HL-60 (cell line): ENCODE measurements at regions not wholly inside any gene's neighbourhood (a gene's known extent, or its start where the extent isn't known, plus 50 kb on each side); places are given as distances from the start of the nearest gene placed in this dataset.
"Not testable (repeated sequence)": the region's sequence is repeated elsewhere in the genome, so short reads cannot be mapped to it uniquely, and the experiment has no call there.

Source experiments
- CTCF ChIP-seq: IDR thresholded peaks from one replicate; pipeline ENCODE4 v1.5.1; 2011; ENCODE audit warnings: low read length, control low read depth, inconsistent platforms; ENCODE audit not compliant: insufficient read depth
- POLR2AphosphoS5 ChIP-seq: IDR thresholded peaks from 2 replicates; pipeline ENCODE4 v1.6.1; 2012; ENCODE audit warnings: low read depth

- TF ChIP-seq POLR2AphosphoS5, CTCF: not testable (repeated sequence)
Observed at GRCh38 chr9:63899637-63900190, 1385.3 kb downstream of the FOXD4L5 start.
